Osteoblast (primary cell): ENCODE measurements at regions not wholly inside any gene's neighbourhood (a gene's known extent, or its start where the extent isn't known, plus 50 kb on each side); places are given as distances from the start of the nearest gene placed in this dataset.

Source experiments
- DNase-seq: peaks from one replicate; pipeline ENCODE4 v3.0.0; 2011; ENCODE audit warnings: low spot score, mixed read lengths; ENCODE audit not compliant: insufficient read length; ENCODE audit errors: missing footprints
- H2AFZ ChIP-seq: 2 replicates; pipeline ENCODE4 v1.6.0; 2011; ENCODE audit warnings: mild to moderate bottlenecking, low read length
- H3K27ac ChIP-seq: 2 replicates; pipeline ENCODE4 v1.5.1; 2011; ENCODE audit warnings: mild to moderate bottlenecking, low read depth, low read length, moderate library complexity
- H3K27me3 ChIP-seq: 2 replicates; pipeline ENCODE4 v1.6.0; 2012; ENCODE audit warnings: mild to moderate bottlenecking, control low read depth, inconsistent platforms, low read length, moderate library complexity; ENCODE audit not compliant: insufficient read depth
- H3K36me3 ChIP-seq: 2 replicates; pipeline ENCODE4 v1.5.1; 2011; ENCODE audit warnings: mild to moderate bottlenecking, low read length, control low read depth, moderate library complexity; ENCODE audit not compliant: insufficient read depth
- H3K4me1 ChIP-seq: 2 replicates; pipeline ENCODE4 v1.5.1; 2011; ENCODE audit warnings: mild to moderate bottlenecking, low read length, control low read depth, moderate library complexity; ENCODE audit not compliant: insufficient read depth
- H3K4me2 ChIP-seq: 2 replicates; pipeline ENCODE4 v1.6.0; 2011; ENCODE audit warnings: mild to moderate bottlenecking, low read length; ENCODE audit not compliant: insufficient read depth
- H3K4me3 ChIP-seq: fragments of 200-600 bp; sonication (generic); 3 replicates; pipeline ENCODE4 v1.5.1; 2012; ENCODE audit warnings: mild to moderate bottlenecking, low read length, inconsistent platforms; ENCODE audit not compliant: insufficient read depth
- H3K79me2 ChIP-seq: 2 replicates; pipeline ENCODE4 v1.6.0; 2012; ENCODE audit warnings: mild to moderate bottlenecking, low read length, control low read depth, inconsistent platforms; ENCODE audit not compliant: insufficient read depth
- H3K9me3 ChIP-seq: 2 replicates; pipeline ENCODE4 v1.5.1; 2011; ENCODE audit warnings: low read depth, low read length, control low read depth
- H4K20me1 ChIP-seq: 2 replicates; pipeline ENCODE4 v1.6.0; 2012; ENCODE audit warnings: mild to moderate bottlenecking, low read length, control low read depth; ENCODE audit not compliant: insufficient read depth
- CTCF ChIP-seq: IDR thresholded peaks from 2 replicates; pipeline ENCODE4 v1.5.1; 2011; ENCODE audit warnings: mild to moderate bottlenecking, low read depth, low read length, moderate library complexity; ENCODE audit errors: extremely low read depth

GRCh38 chr6:77040568-77041195, 422.6 kb downstream of the HTR1B start:
- TF ChIP-seq CTCF, result no peak

GRCh38 chr6:77038807-77039206, 424.5 kb downstream of the HTR1B start:
- peaks cover 17% of the 10 kb centered on the region for H3K4me1 ChIP-seq
- no peak overlapping the region for H3K4me3 ChIP-seq
- TF ChIP-seq CTCF, result no peak
- peak overlapping the region; percentile 15 for H2AFZ ChIP-seq
- H3K36me3 ChIP-seq, result no peaks in the 10 kb centered on the region
- H3K9me3 ChIP-seq, result no peaks in the 10 kb centered on the region
- no peaks in the 10 kb centered on the region for H3K79me2 ChIP-seq
- no peak overlapping the region for H3K4me2 ChIP-seq
- H3K27me3 ChIP-seq, result no peaks in the 10 kb centered on the region
- no peak overlapping the region for H3K27ac ChIP-seq
- H4K20me1 ChIP-seq, result no peaks in the 10 kb centered on the region
- DNase-seq, result no peak

More at GRCh38 chr6:77040568-77041195, 422.6 kb downstream of the HTR1B start:
- Histone ChIP-seq H3K4me2 (no peak overlapping the region), H3K27ac (no peak overlapping the region), H3K79me2 (no peaks in the 10 kb centered on the region), H2AFZ (no peak overlapping the region), H3K27me3 (no peaks in the 10 kb centered on the region), H3K4me3 (no peak overlapping the region), H3K9me3 (no peaks in the 10 kb centered on the region), H3K36me3 (no peaks in the 10 kb centered on the region), H3K4me1 (peaks cover 15% of the 10 kb centered on the region), H4K20me1 (no peaks in the 10 kb centered on the region)
- no peak for DNase-seq

GRCh38 chr6:77037439-77037838, 425.9 kb downstream of the HTR1B start:
- H3K27me3 ChIP-seq, result no peaks in the 10 kb centered on the region
- H4K20me1 ChIP-seq, result no peaks in the 10 kb centered on the region
- H3K4me3 ChIP-seq, result no peak overlapping the region
- peaks cover 18% of the 10 kb centered on the region for H3K4me1 ChIP-seq
- H3K79me2 ChIP-seq, result no peaks in the 10 kb centered on the region
- no peak overlapping the region for H3K27ac ChIP-seq
- DNase-seq, result no peak
- H3K4me2 ChIP-seq, result no peak overlapping the region
- no peak overlapping the region for H2AFZ ChIP-seq
- H3K36me3 ChIP-seq, result no peaks in the 10 kb centered on the region
- H3K9me3 ChIP-seq, result no peaks in the 10 kb centered on the region
- no peak for TF ChIP-seq CTCF

GRCh38 chr6:77036400-77036799, 426.9 kb downstream of the HTR1B start:
- H2AFZ ChIP-seq, result no peak overlapping the region
- H3K9me3 ChIP-seq, result no peaks in the 10 kb centered on the region
- no peaks in the 10 kb centered on the region for H3K36me3 ChIP-seq
- H3K4me2 ChIP-seq, result no peak overlapping the region
- no peak for TF ChIP-seq CTCF
- H3K27ac ChIP-seq, result no peak overlapping the region
- H3K27me3 ChIP-seq, result no peaks in the 10 kb centered on the region
- H3K4me1 ChIP-seq, result peaks cover 18% of the 10 kb centered on the region
- H3K4me3 ChIP-seq, result no peak overlapping the region
- H3K79me2 ChIP-seq, result no peaks in the 10 kb centered on the region
- H4K20me1 ChIP-seq, result no peaks in the 10 kb centered on the region
- DNase-seq, result no peak
